HepG2 (cell line): ENCODE measurements at regions not wholly inside any gene's neighbourhood (a gene's known extent, or its start where the extent isn't known, plus 50 kb on each side); places are given as distances from the start of the nearest gene placed in this dataset.

Source experiments
- CTCF ChIP-seq: sonication (generic); formaldehyde crosslinking; IDR thresholded peaks from 2 replicates; pipeline ENCODE4 v1.5.0; 2020; ENCODE audit warnings: mild to moderate bottlenecking, missing genetic modification reagents, moderate library complexity
- LRRFIP1 ChIP-seq: sonication (generic); formaldehyde crosslinking; conservative IDR thresholded peaks from 2 replicates; pipeline ENCODE4 v1.4.0; 2020; ENCODE audit warnings: missing genetic modification reagents
- MBNL3 ChIP-seq: fragments of 250-450 bp; sonication (Bioruptor Pico); conservative IDR thresholded peaks from 2 replicates; pipeline ENCODE4 v1.8.0; 2022; ENCODE audit warnings: mild to moderate bottlenecking, inconsistent platforms
- NKX3-1 ChIP-seq: sonication (generic); formaldehyde crosslinking; IDR thresholded peaks from 2 replicates; pipeline ENCODE4 v1.5.0; 2020; ENCODE audit warnings: missing genetic modification reagents
- RBM39 ChIP-seq: fragments of 200-400 bp; formaldehyde crosslinking; IDR thresholded peaks from one replicate; pipeline ENCODE4 v1.6.1; 2018; ENCODE audit warnings: antibody characterized with exemption, mild to moderate bottlenecking, low read depth, low read length; ENCODE audit not compliant: poor library complexity, severe bottlenecking
- TFAP4 ChIP-seq: sonication (generic); IDR thresholded peaks from 2 replicates; pipeline ENCODE4 v1.6.1; 2016; ENCODE audit warnings: low read depth, borderline replicate concordance
- ZNF792 ChIP-seq: IDR thresholded peaks from 2 replicates; pipeline ENCODE4 v1.6.1; 2016

- TF ChIP-seq TFAP4 (no peak), LRRFIP1 (CRISPR knock-in tag) (no peak), ZNF792 (CRISPR knock-in tag) (no peak), NKX3-1 (CRISPR knock-in tag) (no peak), CTCF (CRISPR knock-in tag) (no peak), MBNL3 (CRISPR knock-in tag) (no peak), RBM39 (no peak)
Measured at GRCh38 chr5:110063640-110064602, 374.2 kb downstream of the MAN2A1 start (continued).
